ENCODE measurements at regions not wholly inside any gene's neighbourhood (a gene's known extent, or its start where the extent isn't known, plus 50 kb on each side); places are given as distances from the start of the nearest gene placed in this dataset.
"Not testable (repeated sequence)": the region's sequence is repeated elsewhere in the genome, so short reads cannot be mapped to it uniquely, and the experiment has no call there.

DNA sequence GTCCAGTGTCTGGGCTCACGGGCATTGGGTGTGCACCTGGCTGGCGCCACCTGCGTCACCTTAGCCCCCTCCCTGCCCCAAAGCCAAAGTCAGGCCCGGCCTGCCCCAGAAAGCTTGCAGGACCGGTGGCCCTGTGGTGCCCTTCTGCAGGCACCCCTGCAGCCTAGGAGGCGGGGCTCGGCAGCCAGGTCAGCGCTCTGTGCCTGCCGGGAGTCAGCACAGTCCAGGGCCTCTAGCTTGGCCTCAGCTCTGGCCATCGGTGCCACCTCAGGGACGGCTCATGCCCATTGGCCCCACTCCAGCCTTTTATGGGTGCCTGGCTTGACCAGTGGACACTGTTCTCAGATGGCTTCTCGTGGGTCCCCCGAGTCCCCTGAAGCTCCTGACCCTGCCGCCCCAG is 118.5 kb downstream of the TMEM121 start:
- TF ChIP-seq POLR2A (IDR thresholded peaks at IDR 0.05; ENCODE audit: extremely low read depth, insufficient read length); MAX (IDR thresholded peaks at IDR 0.05; ENCODE audit: low read depth, low read length); MYC (IDR thresholded peaks at IDR 0.05; ENCODE audit: low read depth, low read length): not testable (repeated sequence)
- TF ChIP-seq, protein P1, sequence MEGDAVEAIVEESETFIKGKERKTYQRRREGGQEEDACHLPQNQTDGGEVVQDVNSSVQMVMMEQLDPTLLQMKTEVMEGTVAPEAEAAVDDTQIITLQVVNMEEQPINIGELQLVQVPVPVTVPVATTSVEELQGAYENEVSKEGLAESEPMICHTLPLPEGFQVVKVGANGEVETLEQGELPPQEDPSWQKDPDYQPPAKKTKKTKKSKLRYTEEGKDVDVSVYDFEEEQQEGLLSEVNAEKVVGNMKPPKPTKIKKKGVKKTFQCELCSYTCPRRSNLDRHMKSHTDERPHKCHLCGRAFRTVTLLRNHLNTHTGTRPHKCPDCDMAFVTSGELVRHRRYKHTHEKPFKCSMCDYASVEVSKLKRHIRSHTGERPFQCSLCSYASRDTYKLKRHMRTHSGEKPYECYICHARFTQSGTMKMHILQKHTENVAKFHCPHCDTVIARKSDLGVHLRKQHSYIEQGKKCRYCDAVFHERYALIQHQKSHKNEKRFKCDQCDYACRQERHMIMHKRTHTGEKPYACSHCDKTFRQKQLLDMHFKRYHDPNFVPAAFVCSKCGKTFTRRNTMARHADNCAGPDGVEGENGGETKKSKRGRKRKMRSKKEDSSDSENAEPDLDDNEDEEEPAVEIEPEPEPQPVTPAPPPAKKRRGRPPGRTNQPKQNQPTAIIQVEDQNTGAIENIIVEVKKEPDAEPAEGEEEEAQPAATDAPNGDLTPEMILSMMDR (IDR thresholded peaks at IDR 0.05; ENCODE audit: low read depth, low read length), result not testable (repeated sequence)

Data from NB4 (cell line).